Spleen (tissue), 7 donors: ENCODE measurements at regions not wholly inside any gene's neighbourhood (a gene's known extent, or its start where the extent isn't known, plus 50 kb on each side); places are given as distances from the start of the nearest gene placed in this dataset.

Experiments used
- POLR2A ChIP-seq, 3 donors: fragments of 450-650 bp; IDR thresholded peaks; one replicate each; pipeline ENCODE4 v1.5.1; 2017; ENCODE audit warnings: antibody characterized with exemption in 3 of 3, mild to moderate bottlenecking in 1 of 3
- POLR2AphosphoS5 ChIP-seq, 3 donors: sonication (generic); formaldehyde crosslinking; IDR thresholded peaks; one replicate each; pipeline ENCODE4 v1.5.1; 2017; ENCODE audit warnings: antibody characterized with exemption in 3 of 3
- TF ChIP-seq, protein P1 (sequence below), 11 experiments: fragments of 200-600 bp in 7 of 11; fragments of 450-650 bp in 4 of 11; sonication (generic) in 4 of 11; IDR thresholded peaks in 8 of 11; conservative IDR thresholded peaks in 3 of 11; 1 replicate in 7 of 11; 2 replicates in 4 of 11; pipeline versions ENCODE4 v1.4.0 to v1.8.0; 2016 to 2021; ENCODE audit warnings: antibody characterized with exemption in 11 of 11, inconsistent platforms in 4 of 11, mild to moderate bottlenecking in 1 of 11
- donor health status: DM: no; HTN: no; CAD: no; lungs with moderate emphysema.
- donor health status: DM: no; HTN: no; CAD: no.
- donor health status: DM: no; HTN: no; CAD: no.

DNA sequence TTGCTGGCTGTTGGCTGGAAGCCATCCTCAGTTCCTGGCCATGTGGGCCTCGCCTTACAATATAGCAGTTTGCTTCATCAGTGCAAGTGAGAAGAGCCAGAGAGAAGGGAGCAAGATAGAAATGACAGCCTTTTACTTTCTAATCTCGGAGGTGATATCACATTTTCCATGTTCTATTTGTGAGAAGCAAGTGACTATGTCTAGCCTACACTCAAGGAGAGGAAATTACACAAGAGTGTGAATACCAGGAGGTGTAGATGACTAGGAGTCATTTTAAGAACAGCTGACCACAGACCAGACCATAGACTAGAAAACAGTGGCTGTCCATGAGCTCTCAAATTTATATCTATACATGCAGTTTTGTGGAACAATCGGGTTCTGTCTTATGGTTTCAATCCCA lies 163.0 kb upstream of the NRXN3 start:
- TF ChIP-seq, protein P1, sequence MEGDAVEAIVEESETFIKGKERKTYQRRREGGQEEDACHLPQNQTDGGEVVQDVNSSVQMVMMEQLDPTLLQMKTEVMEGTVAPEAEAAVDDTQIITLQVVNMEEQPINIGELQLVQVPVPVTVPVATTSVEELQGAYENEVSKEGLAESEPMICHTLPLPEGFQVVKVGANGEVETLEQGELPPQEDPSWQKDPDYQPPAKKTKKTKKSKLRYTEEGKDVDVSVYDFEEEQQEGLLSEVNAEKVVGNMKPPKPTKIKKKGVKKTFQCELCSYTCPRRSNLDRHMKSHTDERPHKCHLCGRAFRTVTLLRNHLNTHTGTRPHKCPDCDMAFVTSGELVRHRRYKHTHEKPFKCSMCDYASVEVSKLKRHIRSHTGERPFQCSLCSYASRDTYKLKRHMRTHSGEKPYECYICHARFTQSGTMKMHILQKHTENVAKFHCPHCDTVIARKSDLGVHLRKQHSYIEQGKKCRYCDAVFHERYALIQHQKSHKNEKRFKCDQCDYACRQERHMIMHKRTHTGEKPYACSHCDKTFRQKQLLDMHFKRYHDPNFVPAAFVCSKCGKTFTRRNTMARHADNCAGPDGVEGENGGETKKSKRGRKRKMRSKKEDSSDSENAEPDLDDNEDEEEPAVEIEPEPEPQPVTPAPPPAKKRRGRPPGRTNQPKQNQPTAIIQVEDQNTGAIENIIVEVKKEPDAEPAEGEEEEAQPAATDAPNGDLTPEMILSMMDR (IDR thresholded peaks at IDR 0.05 in 8 of 11, conservative IDR thresholded peaks at IDR 0.05 in 3 of 11) = no peak
- TF ChIP-seq POLR2A (IDR thresholded peaks at IDR 0.05) (no peak), POLR2AphosphoS5 (IDR thresholded peaks at IDR 0.05) (no peak)
